ENCODE measurements at regions not wholly inside any gene's neighbourhood (a gene's known extent, or its start where the extent isn't known, plus 50 kb on each side); places are given as distances from the start of the nearest gene placed in this dataset.

- Histone ChIP-seq H3K27me3 (no peaks in the 10 kb centered on the region), H3K9me3 (peaks cover 0 to 3% (median 0%) of the 10 kb centered on the region in 4 donors), H3K36me3 (no peaks in the 10 kb centered on the region), H3K4me1 (no peaks in the 10 kb centered on the region), H3K4me3 (no peak overlapping the region), H3K27ac (no peak overlapping the region)
- no peak for DNase-seq (ENCODE audit: low spot score in 2 of 2)
- 79 to 83% methylated on average over 1 of the region's 1 CpG for WGBS, 2 donors
- TF ChIP-seq EP300 (IDR thresholded peaks at IDR 0.05) (no peak), POLR2A (IDR thresholded peaks at IDR 0.05) (no peak)
- TF ChIP-seq, protein P1, sequence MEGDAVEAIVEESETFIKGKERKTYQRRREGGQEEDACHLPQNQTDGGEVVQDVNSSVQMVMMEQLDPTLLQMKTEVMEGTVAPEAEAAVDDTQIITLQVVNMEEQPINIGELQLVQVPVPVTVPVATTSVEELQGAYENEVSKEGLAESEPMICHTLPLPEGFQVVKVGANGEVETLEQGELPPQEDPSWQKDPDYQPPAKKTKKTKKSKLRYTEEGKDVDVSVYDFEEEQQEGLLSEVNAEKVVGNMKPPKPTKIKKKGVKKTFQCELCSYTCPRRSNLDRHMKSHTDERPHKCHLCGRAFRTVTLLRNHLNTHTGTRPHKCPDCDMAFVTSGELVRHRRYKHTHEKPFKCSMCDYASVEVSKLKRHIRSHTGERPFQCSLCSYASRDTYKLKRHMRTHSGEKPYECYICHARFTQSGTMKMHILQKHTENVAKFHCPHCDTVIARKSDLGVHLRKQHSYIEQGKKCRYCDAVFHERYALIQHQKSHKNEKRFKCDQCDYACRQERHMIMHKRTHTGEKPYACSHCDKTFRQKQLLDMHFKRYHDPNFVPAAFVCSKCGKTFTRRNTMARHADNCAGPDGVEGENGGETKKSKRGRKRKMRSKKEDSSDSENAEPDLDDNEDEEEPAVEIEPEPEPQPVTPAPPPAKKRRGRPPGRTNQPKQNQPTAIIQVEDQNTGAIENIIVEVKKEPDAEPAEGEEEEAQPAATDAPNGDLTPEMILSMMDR (IDR thresholded peaks at IDR 0.05) = no peak
Measured at GRCh38 chr10:62501547-62501946, 127.4 kb downstream of the ZNF365 start.

DNA sequence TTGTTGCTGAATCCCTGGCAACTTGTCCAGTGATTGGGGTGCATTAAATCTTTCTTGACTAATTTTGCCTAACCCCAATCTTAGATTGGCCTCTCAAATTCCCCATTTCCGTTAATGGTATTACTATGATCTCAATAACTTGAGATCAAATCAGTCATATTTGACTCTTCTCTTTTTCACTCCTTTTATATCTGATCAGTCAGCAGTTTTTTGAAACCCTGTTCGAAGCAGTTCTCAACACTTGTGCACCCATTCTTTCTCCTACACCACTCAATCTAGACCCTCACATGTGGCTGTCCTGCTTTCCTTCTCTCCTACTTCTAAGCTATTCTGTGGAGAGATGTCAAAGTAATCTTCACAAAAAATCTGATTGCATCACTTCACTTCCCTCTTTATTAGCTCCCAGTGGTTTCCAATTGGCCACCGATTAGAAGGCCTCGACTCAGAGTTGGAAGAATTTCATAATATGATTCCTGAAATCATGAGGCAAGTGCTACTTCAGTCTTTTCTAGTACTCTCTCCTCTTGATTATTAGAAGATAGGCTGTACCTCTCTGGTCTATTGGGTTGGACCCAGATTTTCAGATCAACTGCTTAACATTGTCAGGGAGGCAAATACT is 128.9 kb downstream of the ZNF365 start:
- TF ChIP-seq EP300 (IDR thresholded peaks at IDR 0.05) (peak in 1 of 2 donors; percentile 71), POLR2A (IDR thresholded peaks at IDR 0.05) (no peak)
- TF ChIP-seq, protein P1 (IDR thresholded peaks at IDR 0.05) = no peak
- H3K27ac ChIP-seq = no peak overlapping the region
- peaks cover 0 to 3% (median 0%) of the 10 kb centered on the region in 4 donors for H3K9me3 ChIP-seq
- no peaks in the 10 kb centered on the region for H3K36me3 ChIP-seq
- 80 to 83% methylated on average over 4 of the region's 4 CpGs for WGBS, 2 donors
- H3K4me3 ChIP-seq = no peak overlapping the region
- DNase-seq (ENCODE audit: low spot score in 2 of 2) = peak in 1 of 2 donors; percentile 28
- no peaks in the 10 kb centered on the region for H3K4me1 ChIP-seq
- no peaks in the 10 kb centered on the region for H3K27me3 ChIP-seq

DNA sequence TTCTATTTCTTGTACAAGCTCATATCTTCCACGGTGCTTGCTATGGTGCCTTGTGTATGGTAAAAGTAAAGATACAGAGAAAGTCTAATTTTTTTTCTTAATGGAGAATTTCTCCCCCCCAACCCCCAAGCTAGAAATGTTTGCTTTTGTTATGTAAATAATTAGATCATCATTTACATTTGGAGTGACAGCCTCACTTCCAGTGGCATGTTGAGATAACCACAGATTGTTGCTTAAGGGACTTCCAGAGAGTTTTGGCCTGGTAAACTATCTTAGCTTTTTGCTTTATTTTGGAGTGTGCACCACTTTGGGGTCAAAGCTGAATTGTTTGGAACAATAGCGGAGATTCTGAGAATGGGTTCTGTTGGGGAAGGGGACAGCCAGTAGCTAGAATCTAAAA is 129.7 kb downstream of the ZNF365 start:
- no peak for DNase-seq (ENCODE audit: low spot score in 2 of 2)
- no peaks in the 10 kb centered on the region for H3K36me3 ChIP-seq
- H3K9me3 ChIP-seq = peaks cover 0 to 3% (median 0%) of the 10 kb centered on the region in 4 donors
- no peak overlapping the region for H3K27ac ChIP-seq
- H3K4me3 ChIP-seq = no peak overlapping the region
- TF ChIP-seq, protein P1 (IDR thresholded peaks at IDR 0.05) = no peak
- TF ChIP-seq POLR2A (IDR thresholded peaks at IDR 0.05) = no peak
- 88 to 96% methylated on average over 2 of the region's 2 CpGs for WGBS, 2 donors
- no peaks in the 10 kb centered on the region for H3K27me3 ChIP-seq
- no peaks in the 10 kb centered on the region for H3K4me1 ChIP-seq

- no peaks in the 10 kb centered on the region for H3K9me3 ChIP-seq
- no peak for TF ChIP-seq EP300 (IDR thresholded peaks at IDR 0.05)
- TF ChIP-seq, protein P1 (IDR thresholded peaks at IDR 0.05) = no peak
- no peak for TF ChIP-seq POLR2A (IDR thresholded peaks at IDR 0.05)
- WGBS, 2 donors = 62 to 70% methylated on average over 3 of the region's 3 CpGs
Measured at GRCh38 chr10:62506371-62506770, 132.2 kb downstream of the ZNF365 start.

DNA sequence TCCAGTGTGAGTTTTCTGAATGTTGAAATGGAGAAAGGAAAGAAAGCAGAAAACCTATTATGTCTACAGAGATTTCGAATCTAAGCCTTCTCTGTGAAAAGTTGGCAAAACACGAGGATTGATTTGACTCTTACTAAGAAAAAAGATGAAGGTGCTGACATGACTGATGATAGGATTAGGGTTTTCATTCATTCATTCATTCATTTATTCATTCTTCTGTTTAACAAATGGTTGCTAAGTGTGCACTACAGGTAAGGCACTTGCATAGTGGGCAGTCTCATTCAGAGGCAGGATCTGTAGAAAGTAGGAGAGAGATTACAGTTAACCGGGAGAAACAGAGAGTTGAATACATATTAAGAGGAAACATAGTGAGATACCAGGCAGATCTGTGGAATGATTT is 137.1 kb downstream of the ZNF365 start:
- DNase-seq (ENCODE audit: low spot score in 2 of 2) = no peak
- no peak overlapping the region for H3K27ac ChIP-seq
- no peaks in the 10 kb centered on the region for H3K27me3 ChIP-seq
- no peak for TF ChIP-seq EP300 (IDR thresholded peaks at IDR 0.05)
- TF ChIP-seq POLR2A (IDR thresholded peaks at IDR 0.05) = no peak
- TF ChIP-seq, protein P1 (IDR thresholded peaks at IDR 0.05) = no peak
- no peaks in the 10 kb centered on the region for H3K36me3 ChIP-seq
- H3K4me1 ChIP-seq = no peaks in the 10 kb centered on the region
- no peaks in the 10 kb centered on the region for H3K9me3 ChIP-seq
- H3K4me3 ChIP-seq = no peak overlapping the region
- WGBS, 2 donors = 95 to 97% methylated on average over 3 of the region's 3 CpGs

More at GRCh38 chr10:62506371-62506770, 132.2 kb downstream of the ZNF365 start:
- Histone ChIP-seq H3K36me3 (no peaks in the 10 kb centered on the region), H3K27ac (no peak overlapping the region), H3K4me3 (no peak overlapping the region), H3K27me3 (no peaks in the 10 kb centered on the region), H3K4me1 (no peaks in the 10 kb centered on the region)
- DNase-seq (ENCODE audit: low spot score in 2 of 2) = no peak

All from tibial nerve (tissue), 4 donors.